NCI-H2196 (cell line): ENCODE measurements at regions not wholly inside any gene's neighbourhood (a gene's known extent, or its start where the extent isn't known, plus 50 kb on each side); places are given as distances from the start of the nearest gene placed in this dataset.

Experiments
- DNase-seq: peaks from one replicate; lab custom pipeline; 2025; ENCODE audit not compliant: unreplicated experiment; lab: John Stamatoyannopoulos, UW

GRCh38 chr17:79377230-79377786, 233.5 kb downstream of the RBFOX3 start:
- DNase-seq = no peak

GRCh38 chr17:79374807-79375206, 236.0 kb downstream of the RBFOX3 start:
- no peak for DNase-seq

GRCh38 chr17:79374087-79374689, 236.7 kb downstream of the RBFOX3 start:
- DNase-seq = no peak

- DNase-seq = no peak
Observed at GRCh38 chr17:79372470-79373238, 238.2 kb downstream of the RBFOX3 start.

- no peak for DNase-seq
Observed at GRCh38 chr17:79371984-79372383, 238.9 kb downstream of the RBFOX3 start.

GRCh38 chr17:79370594-79370993, 240.3 kb downstream of the RBFOX3 start:
- no peak for DNase-seq

- DNase-seq = no peak
Observed at GRCh38 chr17:79370126-79370525, 240.7 kb downstream of the RBFOX3 start.

GRCh38 chr17:79369532-79369931, 241.3 kb downstream of the RBFOX3 start:
- DNase-seq = no peak

DNA sequence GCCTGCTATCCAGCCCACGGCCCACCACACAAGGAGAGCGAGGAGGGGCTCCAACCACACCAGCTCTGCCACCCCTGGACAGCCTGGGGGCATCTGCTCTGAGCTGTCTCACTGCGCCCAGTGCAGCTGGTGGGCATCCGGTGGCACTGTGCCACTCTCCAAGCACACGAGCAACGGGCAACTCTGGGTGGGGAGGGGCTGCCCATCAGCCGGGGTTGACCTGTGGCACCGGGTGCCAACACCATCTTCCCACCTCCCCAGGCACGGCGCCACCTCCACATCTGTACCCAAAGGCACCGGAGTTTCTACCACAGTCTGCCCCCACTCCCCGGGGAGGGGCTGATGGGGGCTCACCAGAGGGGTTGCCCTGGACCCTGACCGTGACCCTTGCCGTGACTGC, 241.8 kb downstream of the RBFOX3 start:
- no peak for DNase-seq

DNA sequence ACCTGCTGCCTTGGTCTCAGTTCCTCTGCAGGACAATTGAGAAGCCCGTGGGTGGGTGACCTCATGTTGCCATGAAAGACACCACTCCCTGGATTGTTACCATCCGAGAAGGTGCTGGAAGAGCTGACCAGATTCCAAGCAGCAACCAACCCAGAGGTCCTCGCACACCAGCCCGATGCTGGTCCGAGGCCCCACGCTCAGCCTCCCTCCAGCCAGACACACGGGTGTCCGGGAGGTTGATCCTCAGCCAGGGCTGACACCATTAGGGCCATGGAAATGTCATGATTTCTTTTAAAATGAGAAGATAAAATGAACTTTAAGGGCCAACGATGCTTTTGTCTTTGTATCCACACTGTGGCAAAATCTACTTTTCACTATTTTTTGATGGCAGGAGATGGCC, 242.3 kb downstream of the RBFOX3 start:
- no peak for DNase-seq

DNA sequence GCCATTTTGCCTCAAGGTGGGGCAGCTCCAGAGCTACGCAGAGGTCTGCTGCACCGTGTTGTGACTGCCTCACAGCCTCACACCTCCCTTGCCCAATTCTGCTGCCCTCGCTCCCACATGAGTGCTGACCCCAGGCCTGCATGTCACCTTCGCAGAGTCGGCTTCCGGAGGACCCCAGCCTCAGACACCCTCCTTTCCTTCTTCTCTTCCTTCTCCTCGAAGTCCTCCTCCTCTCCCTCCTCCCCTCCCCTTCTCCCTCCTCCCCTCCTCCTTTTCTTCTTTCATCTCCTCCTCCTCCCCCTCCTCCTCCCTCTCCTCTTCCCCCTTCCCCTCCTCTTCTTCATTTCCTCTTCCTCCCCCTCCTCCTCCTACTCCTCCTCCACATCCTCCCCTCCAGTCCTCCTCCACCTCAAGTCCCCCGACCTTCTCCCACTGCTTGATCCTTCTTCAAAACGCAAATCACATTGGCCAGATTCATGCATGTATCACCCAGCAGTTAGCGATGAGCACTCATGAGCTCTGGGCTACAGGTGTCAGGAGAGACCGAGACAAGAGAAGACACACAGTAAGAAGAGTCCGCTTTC, 243.8 kb downstream of the RBFOX3 start:
- no peak for DNase-seq

- DNase-seq = no peak
Observed at GRCh38 chr17:79365836-79366770, 244.7 kb downstream of the RBFOX3 start.

GRCh38 chr17:79365351-79365750, 245.5 kb downstream of the RBFOX3 start:
- no peak for DNase-seq

DNA sequence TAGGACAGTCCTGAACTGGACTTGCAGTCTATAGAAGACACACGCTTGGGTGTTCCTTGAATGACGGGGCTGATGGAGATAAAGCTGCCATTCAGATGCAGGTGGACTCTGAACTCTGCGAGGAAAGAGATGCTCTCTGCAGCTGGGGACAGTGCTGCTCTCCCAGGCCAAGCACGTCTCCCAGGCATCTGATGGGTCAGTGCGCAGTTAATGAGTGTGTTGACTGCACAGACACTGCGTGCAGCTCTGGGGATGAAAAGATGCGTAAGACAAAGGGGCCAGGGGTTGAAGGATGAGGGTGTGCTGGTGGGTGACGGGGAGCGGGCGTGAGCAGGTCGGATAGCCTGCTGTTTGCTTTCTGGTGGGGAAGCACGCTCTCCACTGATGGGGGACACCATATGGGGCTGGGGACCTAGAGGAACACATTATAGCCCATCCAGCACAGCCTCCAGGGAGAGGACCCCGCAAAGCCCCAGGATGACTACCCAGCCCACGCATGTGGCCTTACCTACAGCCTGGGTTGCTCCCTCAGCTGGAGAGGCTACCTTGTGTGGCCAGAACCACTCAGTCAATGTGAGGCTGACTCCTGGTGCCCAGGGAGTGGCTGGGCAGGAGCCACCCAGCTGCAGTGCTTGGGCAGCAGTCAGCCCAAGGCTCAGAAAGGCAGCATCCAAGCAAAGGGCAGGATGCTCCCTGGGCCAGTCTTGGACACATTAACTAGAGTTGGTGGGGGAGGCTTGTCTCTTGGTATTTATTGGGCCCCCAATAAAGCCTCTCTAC, 246.3 kb downstream of the RBFOX3 start:
- no peak for DNase-seq

DNA sequence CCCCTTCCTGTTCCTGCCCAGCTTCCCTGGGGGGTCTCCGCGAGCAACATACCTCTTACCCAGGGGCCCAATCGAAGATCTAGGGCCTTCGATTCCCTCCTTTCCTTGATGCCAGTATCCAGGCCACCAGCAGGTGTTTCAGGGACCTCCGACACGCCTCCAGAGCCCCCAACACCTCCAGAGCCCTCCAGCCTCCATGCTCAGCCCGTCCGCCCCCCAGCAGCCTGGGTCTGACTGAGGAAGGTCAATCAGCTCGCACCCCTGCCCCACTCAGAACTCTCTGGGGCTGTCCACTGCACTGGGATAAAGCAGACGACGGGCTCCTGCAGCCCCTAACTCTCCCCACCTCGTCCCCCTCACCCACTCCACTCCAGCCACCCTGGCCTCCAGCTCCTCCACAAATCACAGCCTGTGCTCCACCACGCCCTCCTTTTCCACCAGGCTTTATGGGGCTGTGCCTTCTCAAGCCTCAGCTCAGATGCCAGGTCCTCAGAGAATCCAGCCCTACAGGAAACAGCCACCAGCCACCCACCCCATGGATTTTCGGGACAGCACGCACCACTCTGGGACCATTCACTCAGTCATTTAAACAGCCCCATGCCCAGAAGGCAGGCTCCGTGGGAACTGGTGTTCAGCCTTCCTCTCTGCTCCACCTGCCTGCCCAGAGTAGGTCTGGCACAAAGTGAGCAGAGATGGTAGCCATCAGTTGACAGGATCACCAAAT, 247.1 kb downstream of the RBFOX3 start:
- DNase-seq = no peak

DNA sequence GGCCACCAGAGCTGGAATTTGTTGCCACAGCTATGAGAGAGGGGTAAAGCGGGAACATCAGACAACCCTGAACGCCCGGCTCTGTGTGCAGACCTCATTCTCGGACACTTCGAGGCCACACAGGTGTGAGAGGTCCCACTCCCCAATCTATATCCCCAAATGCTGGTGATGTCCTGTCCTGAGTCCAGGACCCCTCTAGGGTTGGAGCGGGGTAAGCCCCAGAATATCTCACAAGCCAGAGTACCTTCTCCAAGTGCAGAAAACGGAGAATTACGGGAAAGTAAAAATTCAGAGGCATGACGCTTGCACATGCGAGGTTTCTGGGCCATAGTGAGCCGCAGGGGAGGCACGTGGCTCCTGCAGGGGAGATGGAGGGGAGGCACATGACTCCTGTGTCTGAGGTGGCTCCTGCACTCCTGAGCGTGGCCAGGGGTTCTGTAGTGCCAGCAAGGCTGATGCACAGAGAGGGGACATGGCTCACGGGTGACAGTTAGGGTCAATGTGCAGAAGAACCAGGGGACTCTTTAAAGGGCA, 248.0 kb downstream of the RBFOX3 start:
- DNase-seq = no peak

DNA sequence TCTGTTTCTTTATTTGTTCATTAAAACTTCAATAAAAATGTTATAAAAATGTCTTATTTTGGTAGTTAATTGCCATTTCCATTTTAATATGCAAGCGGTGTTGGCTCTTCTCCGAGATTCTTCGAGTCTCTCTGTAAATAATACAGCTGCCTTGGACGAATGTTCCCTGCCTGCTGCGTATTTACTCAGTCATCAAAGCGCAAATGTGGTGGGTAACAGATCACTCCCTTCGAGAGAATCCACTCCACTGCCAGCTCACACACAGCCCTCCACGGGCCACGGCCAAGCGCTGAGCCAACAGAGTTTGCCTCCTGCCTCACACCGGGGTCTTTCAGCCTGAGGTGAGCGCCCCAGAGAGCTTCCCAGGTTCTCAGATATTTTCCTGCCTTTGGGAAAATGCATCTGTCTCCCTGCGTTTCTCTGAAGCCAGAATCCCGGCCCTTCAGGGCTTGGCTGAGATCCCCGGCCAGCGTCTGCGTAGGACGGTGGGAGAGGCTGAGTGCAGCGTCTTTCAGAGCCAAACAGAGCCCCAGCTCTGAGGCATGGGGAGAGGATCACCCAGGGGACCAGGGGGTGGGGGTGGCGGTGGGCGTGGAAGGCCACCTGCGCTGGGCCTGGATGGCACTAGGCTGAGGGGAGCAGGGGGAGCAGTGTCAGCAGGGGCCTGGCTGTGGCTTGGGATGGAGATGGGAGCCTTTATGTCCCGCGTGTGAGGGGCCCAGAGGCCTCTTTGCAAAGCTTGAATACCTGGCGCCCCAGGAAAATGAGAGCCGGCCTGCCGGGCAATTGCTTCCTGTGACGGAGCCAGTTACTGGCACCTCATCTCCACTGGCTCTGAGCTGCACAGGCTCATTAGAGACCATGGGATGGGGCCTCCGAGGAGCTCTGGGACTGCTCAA, 248.7 kb downstream of the RBFOX3 start:
- DNase-seq = no peak

- DNase-seq = no peak
Observed at GRCh38 chr17:79361221-79361734, 249.6 kb downstream of the RBFOX3 start.
